Astrocyte (in vitro differentiated cells and primary cell): ENCODE measurements at regions not wholly inside any gene's neighbourhood (a gene's known extent, or its start where the extent isn't known, plus 50 kb on each side); places are given as distances from the start of the nearest gene placed in this dataset.

Experiments
- DNase-seq: peaks from one replicate; pipeline ENCODE4 v3.0.0-alpha.2; 2010; ENCODE audit warnings: low read depth
- FAIRE-seq: peaks from 2 replicates; lab custom pipeline; 2011; peaks lifted over from hg19 to GRCh38; lab: Jason Lieb, UNC
- H2AFZ ChIP-seq: 2 replicates; pipeline ENCODE4 v1.6.0; 2012; ENCODE audit warnings: low read depth, low read length, inconsistent platforms
- H3K27ac ChIP-seq: 2 replicates; pipeline ENCODE4 v1.5.1; 2011; ENCODE audit warnings: low read depth, low read length, inconsistent platforms
- H3K27me3 ChIP-seq: 2 replicates; pipeline ENCODE4 v1.6.0; 2011; ENCODE audit warnings: low read length, inconsistent platforms; ENCODE audit not compliant: insufficient read depth
- H3K36me3 ChIP-seq: 2 replicates; pipeline ENCODE4 v1.5.1; 2011; ENCODE audit warnings: low read length, inconsistent platforms; ENCODE audit not compliant: insufficient read depth
- H3K4me1 ChIP-seq: 2 replicates; pipeline ENCODE4 v1.5.1; 2011; ENCODE audit warnings: low read length, inconsistent platforms; ENCODE audit not compliant: insufficient read depth
- H3K4me2 ChIP-seq: 2 replicates; pipeline ENCODE4 v1.6.0; 2012; ENCODE audit warnings: low read length, inconsistent platforms
- H3K4me3 ChIP-seq: 2 replicates; pipeline ENCODE4 v1.5.1; 2011; ENCODE audit warnings: low read depth, mild to moderate bottlenecking, low read length, inconsistent platforms; ENCODE audit not compliant: insufficient read depth
- H3K79me2 ChIP-seq: 2 replicates; pipeline ENCODE4 v1.6.0; 2012; ENCODE audit warnings: mild to moderate bottlenecking, low read length, inconsistent platforms; ENCODE audit not compliant: insufficient read depth
- H3K9ac ChIP-seq: 2 replicates; pipeline ENCODE4 v1.6.0; 2012; ENCODE audit warnings: mild to moderate bottlenecking, low read length, inconsistent platforms
- H3K9me3 ChIP-seq: 2 replicates; pipeline ENCODE4 v1.5.1; 2012; ENCODE audit warnings: low read depth, mild to moderate bottlenecking, low read length, inconsistent platforms; ENCODE audit not compliant: insufficient read depth
- H4K20me1 ChIP-seq: 2 replicates; pipeline ENCODE4 v1.6.0; 2012; ENCODE audit warnings: low read length, inconsistent platforms; ENCODE audit not compliant: insufficient read depth
- H3K27ac Mint-ChIP-seq: one replicate; pipeline ENCODE4 v1.8.0; 2021; ENCODE audit warnings: mild to moderate bottlenecking, mixed read lengths; ENCODE audit not compliant: unreplicated experiment
- H3K27me3 Mint-ChIP-seq: one replicate; pipeline ENCODE4 v1.8.0; 2021; ENCODE audit warnings: low read depth, mixed read lengths; ENCODE audit not compliant: unreplicated experiment
- H3K36me3 Mint-ChIP-seq: one replicate; pipeline ENCODE4 v1.8.0; 2021; ENCODE audit warnings: low read depth, mixed read lengths; ENCODE audit not compliant: unreplicated experiment
- H3K4me1 Mint-ChIP-seq: one replicate; pipeline ENCODE4 v1.8.0; 2021; ENCODE audit warnings: low read depth, mixed read lengths; ENCODE audit not compliant: unreplicated experiment
- H3K4me3 Mint-ChIP-seq: one replicate; pipeline ENCODE4 v1.8.0; 2021; ENCODE audit warnings: mild to moderate bottlenecking, moderate library complexity, mixed read lengths; ENCODE audit not compliant: unreplicated experiment
- H3K9me3 Mint-ChIP-seq: one replicate; pipeline ENCODE4 v1.8.0; 2021; ENCODE audit warnings: mild to moderate bottlenecking, mixed read lengths; ENCODE audit not compliant: unreplicated experiment
- EZH2 ChIP-seq: IDR thresholded peaks from 2 replicates; pipeline ENCODE4 v1.6.1; 2012; ENCODE audit warnings: mild to moderate bottlenecking, low read length, inconsistent platforms; ENCODE audit not compliant: insufficient read depth
- TF ChIP-seq, protein P1 (sequence below): IDR thresholded peaks from 2 replicates; pipeline ENCODE4 v1.5.1; 2011; ENCODE audit warnings: low read depth, mild to moderate bottlenecking, inconsistent platforms, low read length, moderate library complexity; ENCODE audit not compliant: insufficient read depth

- no peak overlapping the region for H3K9ac ChIP-seq
- DNase-seq, result peak; percentile 34
- Mint-ChIP-seq H3K4me3 (no peak overlapping the region), H3K27me3 (no peaks in the 10 kb centered on the region), H3K4me1 (no peaks in the 10 kb centered on the region), H3K9me3 (peaks cover 22% of the 10 kb centered on the region), H3K27ac (no peak overlapping the region), H3K36me3 (no peaks in the 10 kb centered on the region)
- H4K20me1 ChIP-seq, result no peaks in the 10 kb centered on the region
- H3K4me2 ChIP-seq, result peak overlapping the region; percentile 22
- FAIRE-seq, result no peak
- H3K27ac ChIP-seq, result no peak overlapping the region
- H3K4me3 ChIP-seq, result no peak overlapping the region
- H3K79me2 ChIP-seq, result no peaks in the 10 kb centered on the region
- no peaks in the 10 kb centered on the region for H3K27me3 ChIP-seq
- no peaks in the 10 kb centered on the region for H3K9me3 ChIP-seq
- TF ChIP-seq, protein P1, sequence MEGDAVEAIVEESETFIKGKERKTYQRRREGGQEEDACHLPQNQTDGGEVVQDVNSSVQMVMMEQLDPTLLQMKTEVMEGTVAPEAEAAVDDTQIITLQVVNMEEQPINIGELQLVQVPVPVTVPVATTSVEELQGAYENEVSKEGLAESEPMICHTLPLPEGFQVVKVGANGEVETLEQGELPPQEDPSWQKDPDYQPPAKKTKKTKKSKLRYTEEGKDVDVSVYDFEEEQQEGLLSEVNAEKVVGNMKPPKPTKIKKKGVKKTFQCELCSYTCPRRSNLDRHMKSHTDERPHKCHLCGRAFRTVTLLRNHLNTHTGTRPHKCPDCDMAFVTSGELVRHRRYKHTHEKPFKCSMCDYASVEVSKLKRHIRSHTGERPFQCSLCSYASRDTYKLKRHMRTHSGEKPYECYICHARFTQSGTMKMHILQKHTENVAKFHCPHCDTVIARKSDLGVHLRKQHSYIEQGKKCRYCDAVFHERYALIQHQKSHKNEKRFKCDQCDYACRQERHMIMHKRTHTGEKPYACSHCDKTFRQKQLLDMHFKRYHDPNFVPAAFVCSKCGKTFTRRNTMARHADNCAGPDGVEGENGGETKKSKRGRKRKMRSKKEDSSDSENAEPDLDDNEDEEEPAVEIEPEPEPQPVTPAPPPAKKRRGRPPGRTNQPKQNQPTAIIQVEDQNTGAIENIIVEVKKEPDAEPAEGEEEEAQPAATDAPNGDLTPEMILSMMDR, result no peak
- TF ChIP-seq EZH2, result no peak
- no peak overlapping the region for H2AFZ ChIP-seq
- peaks cover 5% of the 10 kb centered on the region for H3K4me1 ChIP-seq
- no peaks in the 10 kb centered on the region for H3K36me3 ChIP-seq
These were observed 323.3 kb upstream of the TMEM132C start for GRCh38 chr12:127943481-127944210.

- no peaks in the 10 kb centered on the region for H3K27me3 ChIP-seq
- Mint-ChIP-seq H3K27me3 (no peaks in the 10 kb centered on the region), H3K36me3 (no peaks in the 10 kb centered on the region), H3K4me3 (no peak overlapping the region), H3K9me3 (peaks cover 21% of the 10 kb centered on the region), H3K4me1 (no peaks in the 10 kb centered on the region), H3K27ac (no peak overlapping the region)
- no peak overlapping the region for H2AFZ ChIP-seq
- DNase-seq (no peak), FAIRE-seq (no peak)
- peaks cover 5% of the 10 kb centered on the region for H3K4me1 ChIP-seq
- H3K36me3 ChIP-seq, result no peaks in the 10 kb centered on the region
- no peak overlapping the region for H3K27ac ChIP-seq
- H3K9ac ChIP-seq, result no peak overlapping the region
- no peaks in the 10 kb centered on the region for H4K20me1 ChIP-seq
- no peak overlapping the region for H3K4me3 ChIP-seq
- no peak overlapping the region for H3K4me2 ChIP-seq
- TF ChIP-seq, protein P1, result no peak
- no peak for TF ChIP-seq EZH2
- H3K79me2 ChIP-seq, result no peaks in the 10 kb centered on the region
- no peaks in the 10 kb centered on the region for H3K9me3 ChIP-seq
These were observed 322.6 kb upstream of the TMEM132C start for GRCh38 chr12:127944211-127944899.
